ENCODE measurements at regions not wholly inside any gene's neighbourhood (a gene's known extent, or its start where the extent isn't known, plus 50 kb on each side); places are given as distances from the start of the nearest gene placed in this dataset.
"Not testable (repeated sequence)": the region's sequence is repeated elsewhere in the genome, so short reads cannot be mapped to it uniquely, and the experiment has no call there.

- not testable (repeated sequence) for H3K9me3 ChIP-seq (ENCODE audit: control insufficient read depth in 4 of 4, low read length in 3 of 4); H3K27ac ChIP-seq (ENCODE audit: low read depth in 1 of 2, low read length in 2 of 2); H3K27me3 ChIP-seq (ENCODE audit: control insufficient read depth in 4 of 4, insufficient read depth in 4 of 4, low read length in 3 of 4); H3K4me3 ChIP-seq (ENCODE audit: low read depth in 1 of 3, low read length in 3 of 3); H3K4me1 ChIP-seq (ENCODE audit: control insufficient read depth in 4 of 4, insufficient read depth in 4 of 4, low read length in 3 of 4); H3K36me3 ChIP-seq (ENCODE audit: control insufficient read depth in 4 of 4, insufficient read depth in 3 of 4, low read depth in 1 of 4, low read length in 3 of 4); DNase-seq (ENCODE audit: low spot score); H3K9ac ChIP-seq (ENCODE audit: low read depth in 1 of 2, low read length in 2 of 2)
- WGBS: 70% methylated on average over 13 of the region's 13 CpGs
Observed at GRCh38 chr13:59441068-59441467, 722.7 kb downstream of the DIAPH3 start.

DNA sequence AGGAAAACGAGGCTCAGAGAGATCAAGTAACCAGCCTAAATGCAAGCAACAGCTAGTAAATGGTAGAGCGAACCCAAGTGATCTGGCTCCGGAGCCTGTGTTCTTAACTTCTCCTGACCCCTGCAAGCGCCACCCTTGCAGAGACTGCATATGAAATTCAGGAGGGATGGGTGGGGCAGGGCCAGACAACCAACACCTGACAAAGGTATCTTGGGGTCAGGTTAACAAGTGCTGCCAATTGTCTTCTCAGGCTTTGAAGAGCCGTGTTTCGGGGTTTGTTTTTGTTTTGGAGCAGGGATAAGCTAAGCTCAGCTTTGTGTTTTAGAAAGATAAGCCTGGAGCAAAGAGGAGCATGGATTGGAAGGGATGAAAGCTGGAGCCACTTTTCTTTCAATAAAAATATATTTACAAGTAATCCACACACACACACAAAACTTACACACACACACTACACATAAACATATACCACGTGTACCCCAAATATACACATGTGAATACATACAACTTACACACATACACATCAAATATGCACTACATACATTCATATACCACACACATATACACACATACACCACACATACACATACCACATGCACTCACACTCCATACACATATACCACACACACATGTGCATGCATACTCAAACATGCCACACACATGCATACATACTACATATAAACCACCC is 722.0 kb downstream of the DIAPH3 start:
- WGBS: 66% methylated on average over 7 of the region's 7 CpGs
- no peaks in the 10 kb centered on the region for H3K9me3 ChIP-seq (ENCODE audit: control insufficient read depth in 4 of 4, low read length in 3 of 4)
- TF ChIP-seq, protein P1, sequence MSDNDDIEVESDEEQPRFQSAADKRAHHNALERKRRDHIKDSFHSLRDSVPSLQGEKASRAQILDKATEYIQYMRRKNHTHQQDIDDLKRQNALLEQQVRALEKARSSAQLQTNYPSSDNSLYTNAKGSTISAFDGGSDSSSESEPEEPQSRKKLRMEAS (IDR thresholded peaks at IDR 0.05): no peak
- TF ChIP-seq EGR1 (IDR thresholded peaks at IDR 0.05; ENCODE audit: low read depth in 2 of 2): no peak
- no peak for TF ChIP-seq HNF4G (IDR thresholded peaks at IDR 0.05)
- no peak for TF ChIP-seq YY1 (IDR thresholded peaks at IDR 0.05)
- TF ChIP-seq ATF3 (IDR thresholded peaks at IDR 0.05): no peak
- TF ChIP-seq RAD21 (IDR thresholded peaks at IDR 0.05): no peak
- no peak for TF ChIP-seq NR2F2 (IDR thresholded peaks at IDR 0.05)
- TF ChIP-seq SP1 (IDR thresholded peaks at IDR 0.05): no peak
- TF ChIP-seq CTCF (IDR thresholded peaks at IDR 0.05; ENCODE audit: low read depth, low read length, missing input control): no peak
- no peak for TF ChIP-seq RXRA (IDR thresholded peaks at IDR 0.05)
- TF ChIP-seq ZBTB33 (IDR thresholded peaks at IDR 0.05): no peak
- TF ChIP-seq GABPA (IDR thresholded peaks at IDR 0.05 in 1 of 2, conservative IDR thresholded peaks at IDR 0.05 in 1 of 2): no peak
- TF ChIP-seq JUND (IDR thresholded peaks at IDR 0.05): no peak
- TF ChIP-seq TAF1 (conservative IDR thresholded peaks at IDR 0.05): no peak
- TF ChIP-seq FOXA2 (IDR thresholded peaks at IDR 0.05): no peak
- TF ChIP-seq FOXA1 (IDR thresholded peaks at IDR 0.05): no peak
- TF ChIP-seq, protein P2, sequence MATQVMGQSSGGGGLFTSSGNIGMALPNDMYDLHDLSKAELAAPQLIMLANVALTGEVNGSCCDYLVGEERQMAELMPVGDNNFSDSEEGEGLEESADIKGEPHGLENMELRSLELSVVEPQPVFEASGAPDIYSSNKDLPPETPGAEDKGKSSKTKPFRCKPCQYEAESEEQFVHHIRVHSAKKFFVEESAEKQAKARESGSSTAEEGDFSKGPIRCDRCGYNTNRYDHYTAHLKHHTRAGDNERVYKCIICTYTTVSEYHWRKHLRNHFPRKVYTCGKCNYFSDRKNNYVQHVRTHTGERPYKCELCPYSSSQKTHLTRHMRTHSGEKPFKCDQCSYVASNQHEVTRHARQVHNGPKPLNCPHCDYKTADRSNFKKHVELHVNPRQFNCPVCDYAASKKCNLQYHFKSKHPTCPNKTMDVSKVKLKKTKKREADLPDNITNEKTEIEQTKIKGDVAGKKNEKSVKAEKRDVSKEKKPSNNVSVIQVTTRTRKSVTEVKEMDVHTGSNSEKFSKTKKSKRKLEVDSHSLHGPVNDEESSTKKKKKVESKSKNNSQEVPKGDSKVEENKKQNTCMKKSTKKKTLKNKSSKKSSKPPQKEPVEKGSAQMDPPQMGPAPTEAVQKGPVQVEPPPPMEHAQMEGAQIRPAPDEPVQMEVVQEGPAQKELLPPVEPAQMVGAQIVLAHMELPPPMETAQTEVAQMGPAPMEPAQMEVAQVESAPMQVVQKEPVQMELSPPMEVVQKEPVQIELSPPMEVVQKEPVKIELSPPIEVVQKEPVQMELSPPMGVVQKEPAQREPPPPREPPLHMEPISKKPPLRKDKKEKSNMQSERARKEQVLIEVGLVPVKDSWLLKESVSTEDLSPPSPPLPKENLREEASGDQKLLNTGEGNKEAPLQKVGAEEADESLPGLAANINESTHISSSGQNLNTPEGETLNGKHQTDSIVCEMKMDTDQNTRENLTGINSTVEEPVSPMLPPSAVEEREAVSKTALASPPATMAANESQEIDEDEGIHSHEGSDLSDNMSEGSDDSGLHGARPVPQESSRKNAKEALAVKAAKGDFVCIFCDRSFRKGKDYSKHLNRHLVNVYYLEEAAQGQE (IDR thresholded peaks at IDR 0.05): no peak
- no peak for TF ChIP-seq HNF4A (conservative IDR thresholded peaks at IDR 0.05)
- no peaks in the 10 kb centered on the region for H3K36me3 ChIP-seq (ENCODE audit: control insufficient read depth in 4 of 4, insufficient read depth in 3 of 4, low read depth in 1 of 4, low read length in 3 of 4)
- no peak overlapping the region for H3K4me3 ChIP-seq (ENCODE audit: low read depth in 1 of 3, low read length in 3 of 3)
- no peaks in the 10 kb centered on the region for H3K4me1 ChIP-seq (ENCODE audit: control insufficient read depth in 4 of 4, insufficient read depth in 4 of 4, low read length in 3 of 4)
- H3K27ac ChIP-seq (ENCODE audit: low read depth in 1 of 2, low read length in 2 of 2): no peak overlapping the region
- DNase-seq (ENCODE audit: low spot score): no peak
- H3K27me3 ChIP-seq (ENCODE audit: control insufficient read depth in 4 of 4, insufficient read depth in 4 of 4, low read length in 3 of 4): peaks cover 0 to 6% (median 0%) of the 10 kb centered on the region in 4 donors
- H3K9ac ChIP-seq (ENCODE audit: low read depth in 1 of 2, low read length in 2 of 2): no peak overlapping the region
